K562 (cell line): ENCODE measurements at regions not wholly inside any gene's neighbourhood (a gene's known extent, or its start where the extent isn't known, plus 50 kb on each side); places are given as distances from the start of the nearest gene placed in this dataset.
"Not testable (repeated sequence)": the region's sequence is repeated elsewhere in the genome, so short reads cannot be mapped to it uniquely, and the experiment has no call there.

Experiments
- ATAC-seq: fragments of 200-7000 bp; cut with Tn5 transposase; 3 replicates; pipeline ENCODE4 v1.9.1; 2020; ENCODE audit warnings: moderate library complexity
- BruUV-seq: library from RNA; stranded (reverse); fragments of 400-500 nt; replicated peaks from 2 replicates; lab custom pipeline; 2021; lab: Mats Ljungman, UMichigan
- CTCF ChIA-PET: fragments of 300-600 bp; formaldehyde crosslinking; extraction: SDS; loops from one replicate; lab custom pipeline; 2021; ENCODE audit warnings: low intra/inter-chr PET ratio; lab: Yijun Ruan, JAX
- POLR2A ChIA-PET: fragments of 300-600, 350-650 bp; sonication (Branson Sonifier 250); formaldehyde crosslinking; extraction: SDS; loops from one replicate; lab custom pipeline; 2021; ENCODE audit warnings: antibody characterized with exemption, inconsistent platforms; lab: Yijun Ruan, JAX
- DNase-seq, 4 experiments: peaks; one replicate each; pipeline versions ENCODE4 v3.0.0 to v3.0.0-alpha.2; 2011 to 2018; ENCODE audit warnings: low spot score in 3 of 4, mixed read lengths in 3 of 4; ENCODE audit errors: extremely low read depth in 1 of 4
- FAIRE-seq: peaks from 2 replicates; lab custom pipeline; 2011; peaks lifted over from hg19 to GRCh38; lab: Jason Lieb, UNC
- H2AFZ ChIP-seq: 2 replicates; pipeline ENCODE4 v1.6.0; 2011; ENCODE audit warnings: low read depth, low read length, control low read depth, inconsistent platforms
- H3K27ac ChIP-seq: fragments of 200-600 bp; 3 replicates; pipeline ENCODE4 v1.8.0; 2011; ENCODE audit warnings: low read depth, mild to moderate bottlenecking, control low read depth, inconsistent platforms, low read length, moderate library complexity, mixed read lengths; ENCODE audit errors: extremely low read depth
- H3K27me3 ChIP-seq, 2 experiments: fragments of 300-600 bp in 1 of 2; 2 replicates in 1 of 2; 3 replicates in 1 of 2; pipeline versions ENCODE4 v1.6.0 to v1.8.0; 2011; ENCODE audit warnings: inconsistent platforms in 2 of 2, low read length in 2 of 2, mild to moderate bottlenecking in 1 of 2, mixed read lengths in 1 of 2, moderate library complexity in 1 of 2; ENCODE audit not compliant: control insufficient read depth in 2 of 2, insufficient read depth in 2 of 2
- H3K36me3 ChIP-seq: fragments of 300-600 bp; 3 replicates; pipeline ENCODE4 v1.8.0; 2011; ENCODE audit warnings: mild to moderate bottlenecking, low read length, inconsistent platforms; ENCODE audit not compliant: control insufficient read depth, insufficient read depth
- H3K4me1 ChIP-seq, 2 experiments: fragments of 200-600 bp in 1 of 2; replicated peaks in 1 of 2; 2 replicates in 1 of 2; 3 replicates in 1 of 2; pipeline versions ENCODE4 v1.5.1 to v1.8.0; 2011; ENCODE audit warnings: inconsistent platforms in 2 of 2, low read length in 2 of 2, mild to moderate bottlenecking in 1 of 2, mixed read lengths in 1 of 2, moderate library complexity in 1 of 2; ENCODE audit not compliant: control insufficient read depth in 2 of 2, insufficient read depth in 2 of 2
- H3K4me2 ChIP-seq: 2 replicates; pipeline ENCODE4 v1.6.1; 2011; ENCODE audit warnings: low read length, control low read depth, inconsistent platforms, mixed read lengths; ENCODE audit not compliant: insufficient read depth
- H3K4me3 ChIP-seq: fragments of 200-600 bp; sonication (generic), shearing (Covaris generic); 2 replicates; pipeline ENCODE4 v1.5.1; 2016; ENCODE audit warnings: control low read depth, inconsistent platforms
- H3K79me2 ChIP-seq: fragments of 200-600 bp; 3 replicates; pipeline ENCODE4 v1.8.0; 2011; ENCODE audit warnings: low read length, inconsistent platforms; ENCODE audit not compliant: control insufficient read depth, insufficient read depth
- H3K9ac ChIP-seq, 2 experiments: 2 replicates each; pipeline versions ENCODE4 v1.6.0 to v1.6.1; 2011; ENCODE audit warnings: low read depth in 2 of 2, low read length in 2 of 2, control low read depth in 1 of 2, inconsistent platforms in 1 of 2, mild to moderate bottlenecking in 1 of 2, mixed read lengths in 1 of 2; ENCODE audit not compliant: insufficient read depth in 1 of 2
- H3K9me1 ChIP-seq: one replicate; pipeline ENCODE4 v1.6.0; 2011; ENCODE audit warnings: inconsistent platforms, mild to moderate bottlenecking, low read length, moderate library complexity; ENCODE audit not compliant: control insufficient read depth, insufficient read depth
- H3K9me3 ChIP-seq: replicated peaks from 2 replicates; pipeline ENCODE4 v1.5.1; 2011; ENCODE audit warnings: low read depth, low read length, inconsistent platforms; ENCODE audit not compliant: control insufficient read depth, insufficient read depth
- H4K20me1 ChIP-seq: replicated peaks from 2 replicates; pipeline ENCODE4 v1.6.1; 2011; ENCODE audit warnings: low read length, inconsistent platforms, mixed read lengths; ENCODE audit not compliant: control insufficient read depth, insufficient read depth
- ATF7 ChIP-seq: fragments of 450-650 bp; IDR thresholded peaks from 2 replicates; pipeline ENCODE4 v1.7.1; 2014; ENCODE audit warnings: mild to moderate bottlenecking, moderate library complexity
- CBX3 ChIP-seq, 2 experiments: IDR thresholded peaks; 1 replicate in 1 of 2; 2 replicates in 1 of 2; pipeline ENCODE4 v1.6.1; 2012; ENCODE audit warnings: inconsistent platforms in 2 of 2, low read length in 2 of 2, borderline replicate concordance in 1 of 2, control low read depth in 1 of 2
- GABPB1 ChIP-seq: sonication (generic); formaldehyde crosslinking; IDR thresholded peaks from 2 replicates; pipeline ENCODE4 v1.8.0; 2022; ENCODE audit warnings: mild to moderate bottlenecking, missing genetic modification reagents
- KAT8 ChIP-seq: fragments of 450-650 bp; IDR thresholded peaks from 2 replicates; pipeline ENCODE4 v1.6.1; 2016; ENCODE audit warnings: low read depth, mild to moderate bottlenecking
- TEAD1 ChIP-seq, 2 experiments: fragments of 450-650 bp in 1 of 2; sonication (generic) in 1 of 2; formaldehyde crosslinking; IDR thresholded peaks; 2 replicates each; pipeline versions ENCODE4 v1.4.0 to v1.8.0; 2020 to 2022; ENCODE audit warnings: mild to moderate bottlenecking in 2 of 2, missing genetic modification reagents in 1 of 2
- ZFP36 ChIP-seq: fragments of 150-350 bp; IDR thresholded peaks from 2 replicates; pipeline ENCODE4 v1.6.1; 2018; ENCODE audit warnings: low read length, low read depth; ENCODE audit not compliant: partially characterized antibody
- WGBS: fragments of 100-300 bp; shearing (Covaris generic); methylation state at CpG from one replicate; pipeline ENCODE4 v1.1.6; 2016; ENCODE audit warnings: low coverage, mixed read lengths; ENCODE audit not compliant: insufficient coverage; ENCODE audit errors: missing lambda C conversion rate; 5-methylcytosine and 5-hydroxymethylcytosine counted together
- in situ Hi-C: fragments of 300-500 bp; cut with MboI; formaldehyde crosslinking; loops from 4 replicates; pipeline ENCODE4 v1.15.0; 2018; ENCODE audit warnings: inconsistent platforms, mixed read lengths
- intact Hi-C: fragments of 100-400 bp; cut with micrococcal nuclease; formaldehyde crosslinking; loops from 2 replicates; pipeline ENCODE4 v1.14.2; 2022
- TF ChIP-seq, protein P1 (sequence below): sonication (generic); formaldehyde crosslinking; IDR thresholded peaks from 2 replicates; pipeline ENCODE4 v1.5.0; 2020; ENCODE audit warnings: missing genetic modification reagents

DNA sequence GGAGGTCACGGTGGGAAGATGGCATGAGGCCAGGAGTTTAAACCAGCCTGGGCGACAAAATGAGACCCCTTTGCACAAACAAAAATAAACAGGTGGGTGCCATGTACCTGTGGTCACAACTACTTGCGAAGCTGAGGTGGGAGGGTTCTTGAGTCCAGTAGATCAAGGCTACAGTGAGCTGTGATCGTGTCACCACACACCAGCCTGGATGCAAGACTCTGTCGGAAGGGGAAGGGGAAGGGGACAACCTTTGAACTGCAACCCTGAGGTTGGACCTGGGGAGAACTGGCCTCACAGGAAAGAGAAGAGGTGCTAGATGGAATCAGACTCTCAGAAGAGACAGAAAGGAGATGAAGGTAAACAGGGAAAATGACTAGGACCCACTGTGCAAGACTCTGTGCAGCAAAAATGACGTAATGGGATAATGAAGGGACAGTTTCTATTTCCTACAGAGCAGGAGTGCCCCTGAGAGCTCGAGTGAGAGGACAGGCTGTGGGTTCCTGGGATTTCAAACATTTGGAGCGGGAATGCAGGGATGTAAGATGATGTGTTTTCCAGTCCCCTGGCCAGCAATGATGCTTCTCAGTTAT lies 131.0 kb upstream of the GRK3 start:
- H3K4me3 ChIP-seq, intact Hi-C loops, H3K27me3 ChIP-seq, H3K4me2 ChIP-seq, BruUV-seq, H3K79me2 ChIP-seq, H2AFZ ChIP-seq, DNase-seq, ATAC-seq, H4K20me1 ChIP-seq, H3K9me3 ChIP-seq, H3K4me1 ChIP-seq, CTCF ChIA-PET, H3K27ac ChIP-seq, H3K36me3 ChIP-seq: not testable (repeated sequence)
- POLR2A ChIA-PET: interaction anchor here (0.5 kb wide), 1 partner anchor 214 kb away, joined by 4 read pairs; no protein-coding TSS in a partner anchor
- in situ Hi-C loops: loop anchor here (5.0 kb wide), 1 partner anchor 1836 kb away; no protein-coding TSS in a partner anchor
- WGBS: 39% methylated on average over 3 of the region's 8 CpGs
- peak; percentile 52; the same call in 1 of the 2 replicates for TF ChIP-seq ATF7
- TF ChIP-seq, all 486 proteins: peak for 1; not testable (repeated sequence) for 485
- not testable (repeated sequence) for FAIRE-seq, H3K9me1 ChIP-seq, H3K9ac ChIP-seq

DNA sequence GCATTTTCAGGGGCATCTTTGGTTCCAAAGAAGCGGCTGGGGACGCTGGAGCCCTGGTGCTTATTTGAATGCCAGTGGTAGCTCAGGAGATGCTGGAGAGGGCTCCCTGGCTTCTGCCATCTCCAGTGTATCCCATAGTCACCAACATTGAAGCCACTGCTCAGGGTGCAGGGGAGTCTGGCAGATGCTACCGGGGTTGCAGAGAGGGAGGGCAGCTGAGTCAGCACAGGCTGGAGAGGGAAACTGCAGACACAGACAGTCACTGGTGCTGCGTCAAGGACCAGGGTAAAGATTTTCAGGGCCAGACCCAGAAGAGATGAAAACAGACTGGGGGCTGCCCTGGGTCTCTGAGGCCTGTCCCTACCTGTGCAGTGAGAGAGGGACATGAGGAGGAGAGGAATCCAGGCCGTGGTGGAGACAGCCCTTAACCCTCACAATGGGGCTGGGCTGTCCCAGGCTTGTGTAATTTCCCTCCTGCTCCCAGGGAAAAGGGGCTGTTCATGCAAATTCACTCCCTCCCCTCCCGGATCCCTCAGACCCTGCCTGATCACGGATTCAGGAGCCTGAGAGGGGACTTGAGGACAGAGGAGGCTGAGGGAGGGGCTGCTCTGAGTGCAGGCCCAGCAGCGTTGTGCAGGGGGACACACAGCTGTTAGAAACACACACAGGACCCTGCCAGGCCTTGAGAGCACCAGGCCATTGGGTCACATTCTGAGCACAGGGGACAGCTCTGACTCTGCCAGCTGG lies 126.9 kb upstream of the GRK3 start:
- BruUV-seq: no TSS peak
- TF ChIP-seq, protein P1, sequence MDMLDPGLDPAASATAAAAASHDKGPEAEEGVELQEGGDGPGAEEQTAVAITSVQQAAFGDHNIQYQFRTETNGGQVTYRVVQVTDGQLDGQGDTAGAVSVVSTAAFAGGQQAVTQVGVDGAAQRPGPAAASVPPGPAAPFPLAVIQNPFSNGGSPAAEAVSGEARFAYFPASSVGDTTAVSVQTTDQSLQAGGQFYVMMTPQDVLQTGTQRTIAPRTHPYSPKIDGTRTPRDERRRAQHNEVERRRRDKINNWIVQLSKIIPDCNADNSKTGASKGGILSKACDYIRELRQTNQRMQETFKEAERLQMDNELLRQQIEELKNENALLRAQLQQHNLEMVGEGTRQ (CRISPR knock-in tag): no peak
- TF ChIP-seq CBX3 (IDR thresholded peaks at IDR 0.05; ENCODE audit: borderline replicate concordance in 1 of 2, low read length in 2 of 2) (no peak), TEAD1 (CRISPR knock-in tag; IDR thresholded peaks at IDR 0.05) (no peak), KAT8 (no peak), GABPB1 (CRISPR knock-in tag) (no peak), ZFP36 (no peak)
- no peaks in the 10 kb centered on the region for H3K27me3 ChIP-seq
- H3K27ac ChIP-seq: no peak overlapping the region
- intact Hi-C loops (no loop called here), in situ Hi-C loops (no loop called here)
- no peak overlapping the region for H3K4me2 ChIP-seq
- ATAC-seq (no peak), DNase-seq (no peak), FAIRE-seq (no peak)
- no peaks in the 10 kb centered on the region; a peak in 1 of 5 replicates for H3K4me1 ChIP-seq
- ChIA-PET CTCF (no interaction called here), POLR2A (no interaction called here)
- H3K4me3 ChIP-seq: no peak overlapping the region
- no peaks in the 10 kb centered on the region for H4K20me1 ChIP-seq
- H3K9ac ChIP-seq: no peak overlapping the region
- H3K36me3 ChIP-seq: no peaks in the 10 kb centered on the region
- no peaks in the 10 kb centered on the region for H3K9me1 ChIP-seq
- no peak overlapping the region for H2AFZ ChIP-seq
- H3K79me2 ChIP-seq: no peaks in the 10 kb centered on the region
- no peaks in the 10 kb centered on the region for H3K9me3 ChIP-seq
- WGBS: 55% methylated on average over 8 of the region's 8 CpGs
